Type B pancreatic cell (in vitro differentiated cells): ENCODE measurements at regions not wholly inside any gene's neighbourhood (a gene's known extent, or its start where the extent isn't known, plus 50 kb on each side); places are given as distances from the start of the nearest gene placed in this dataset.

Experiments used
- DNase-seq: peaks from one replicate; pipeline ENCODE4 v3.0.0; 2021; ENCODE audit warnings: mixed read lengths; ENCODE audit not compliant: unreplicated experiment; ENCODE audit errors: extremely low spot score
- H3K27ac Mint-ChIP-seq: 2 replicates; pipeline ENCODE4 v1.8.0; 2021; ENCODE audit warnings: mild to moderate bottlenecking, mixed read lengths
- H3K27me3 Mint-ChIP-seq: 2 replicates; pipeline ENCODE4 v1.8.0; 2021; ENCODE audit warnings: mixed read lengths
- H3K36me3 Mint-ChIP-seq: 2 replicates; pipeline ENCODE4 v1.8.0; 2021; ENCODE audit warnings: mixed read lengths
- H3K4me1 Mint-ChIP-seq: one replicate; pipeline ENCODE4 v1.8.0; 2021; ENCODE audit warnings: mixed read lengths; ENCODE audit not compliant: unreplicated experiment
- H3K4me3 Mint-ChIP-seq: 2 replicates; pipeline ENCODE4 v1.8.0; 2021; ENCODE audit warnings: mild to moderate bottlenecking, mixed read lengths
- H3K9me3 Mint-ChIP-seq: 2 replicates; pipeline ENCODE4 v1.8.0; 2021; ENCODE audit warnings: mixed read lengths
- TF ChIP-seq, protein P1 (sequence below): fragments of 200-600 bp; sonication (generic); conservative IDR thresholded peaks from 2 replicates; pipeline ENCODE4 v1.5.0; 2021; ENCODE audit warnings: antibody characterized with exemption, mild to moderate bottlenecking

DNA sequence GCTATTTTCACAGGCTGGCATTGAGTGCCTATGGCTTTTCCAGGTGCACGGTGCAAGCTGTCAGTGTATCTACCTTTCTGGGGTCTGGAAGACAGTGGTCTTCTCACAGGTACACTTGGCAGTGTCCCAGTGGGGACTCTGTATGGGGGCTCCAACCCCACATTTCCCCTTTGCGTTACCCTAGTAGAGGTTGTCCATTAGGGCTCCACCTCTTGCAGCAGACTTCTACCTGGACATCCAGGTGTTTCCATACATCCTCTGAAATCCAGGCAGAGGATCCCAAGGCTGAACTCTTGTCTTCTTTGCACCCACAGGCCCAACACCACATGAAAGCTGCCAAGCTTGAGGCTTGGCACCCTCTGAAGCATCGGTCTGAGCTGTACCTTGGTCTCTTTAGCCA is 735.7 kb upstream of the INTU start:
- no peaks in the 10 kb centered on the region for H3K27me3 Mint-ChIP-seq
- H3K36me3 Mint-ChIP-seq, result no peaks in the 10 kb centered on the region
- no peak for DNase-seq
- TF ChIP-seq, protein P1, sequence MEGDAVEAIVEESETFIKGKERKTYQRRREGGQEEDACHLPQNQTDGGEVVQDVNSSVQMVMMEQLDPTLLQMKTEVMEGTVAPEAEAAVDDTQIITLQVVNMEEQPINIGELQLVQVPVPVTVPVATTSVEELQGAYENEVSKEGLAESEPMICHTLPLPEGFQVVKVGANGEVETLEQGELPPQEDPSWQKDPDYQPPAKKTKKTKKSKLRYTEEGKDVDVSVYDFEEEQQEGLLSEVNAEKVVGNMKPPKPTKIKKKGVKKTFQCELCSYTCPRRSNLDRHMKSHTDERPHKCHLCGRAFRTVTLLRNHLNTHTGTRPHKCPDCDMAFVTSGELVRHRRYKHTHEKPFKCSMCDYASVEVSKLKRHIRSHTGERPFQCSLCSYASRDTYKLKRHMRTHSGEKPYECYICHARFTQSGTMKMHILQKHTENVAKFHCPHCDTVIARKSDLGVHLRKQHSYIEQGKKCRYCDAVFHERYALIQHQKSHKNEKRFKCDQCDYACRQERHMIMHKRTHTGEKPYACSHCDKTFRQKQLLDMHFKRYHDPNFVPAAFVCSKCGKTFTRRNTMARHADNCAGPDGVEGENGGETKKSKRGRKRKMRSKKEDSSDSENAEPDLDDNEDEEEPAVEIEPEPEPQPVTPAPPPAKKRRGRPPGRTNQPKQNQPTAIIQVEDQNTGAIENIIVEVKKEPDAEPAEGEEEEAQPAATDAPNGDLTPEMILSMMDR, result no peak
- H3K4me3 Mint-ChIP-seq, result no peak overlapping the region
- H3K9me3 Mint-ChIP-seq, result peaks cover 14% of the 10 kb centered on the region
- no peak overlapping the region for H3K27ac Mint-ChIP-seq
- H3K4me1 Mint-ChIP-seq, result no peaks in the 10 kb centered on the region

DNA sequence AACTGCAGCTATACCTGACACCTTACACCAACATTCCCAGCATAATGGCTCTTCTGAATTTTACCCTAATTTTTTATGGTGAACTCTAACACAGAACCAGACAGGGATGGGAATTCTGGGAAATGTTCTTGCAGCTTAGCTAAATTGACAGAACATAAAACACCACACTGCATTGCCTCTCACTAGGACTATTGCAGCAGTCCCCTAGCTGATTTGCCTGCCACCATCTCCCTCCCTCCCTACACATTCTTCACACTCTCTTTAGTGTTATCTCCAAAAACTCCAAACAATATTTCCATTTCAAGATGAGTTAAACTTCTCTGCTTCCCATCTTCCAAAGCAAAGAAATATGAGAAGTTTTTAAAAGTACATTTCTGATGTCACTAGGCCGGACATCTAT is 733.9 kb upstream of the INTU start:
- TF ChIP-seq, protein P1, result no peak
- Mint-ChIP-seq H3K9me3 (peaks cover 14% of the 10 kb centered on the region), H3K27ac (no peak overlapping the region), H3K4me3 (no peak overlapping the region), H3K27me3 (no peaks in the 10 kb centered on the region), H3K4me1 (no peaks in the 10 kb centered on the region), H3K36me3 (no peaks in the 10 kb centered on the region)
- DNase-seq, result no peak

DNA sequence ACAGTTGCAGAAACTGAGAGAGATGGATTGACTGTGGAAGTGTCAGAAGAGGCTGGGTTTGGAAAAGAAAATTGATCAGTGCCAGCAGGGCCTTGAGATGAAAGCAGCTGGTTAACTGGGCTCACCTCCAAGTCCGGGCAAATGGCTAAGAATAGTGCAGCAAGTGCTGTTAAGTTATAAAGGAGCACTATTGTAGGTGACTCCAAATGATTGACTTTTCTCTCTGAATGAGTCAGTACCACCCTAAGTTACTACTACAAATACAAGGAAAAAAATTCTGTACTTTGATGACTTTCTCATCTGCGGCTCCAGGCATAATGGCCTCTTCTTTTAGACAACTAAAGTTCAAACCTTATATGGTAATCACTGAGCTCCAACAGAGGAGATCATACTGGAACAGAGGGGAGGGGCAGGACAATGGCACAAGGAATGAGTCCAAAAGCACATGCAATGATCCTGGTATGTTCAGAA is 733.4 kb upstream of the INTU start:
- no peak overlapping the region for H3K4me3 Mint-ChIP-seq
- peaks cover 14% of the 10 kb centered on the region for H3K9me3 Mint-ChIP-seq
- no peak for DNase-seq
- H3K4me1 Mint-ChIP-seq, result no peaks in the 10 kb centered on the region
- no peak overlapping the region for H3K27ac Mint-ChIP-seq
- H3K27me3 Mint-ChIP-seq, result no peaks in the 10 kb centered on the region
- H3K36me3 Mint-ChIP-seq, result no peaks in the 10 kb centered on the region
- TF ChIP-seq, protein P1, result no peak

DNA sequence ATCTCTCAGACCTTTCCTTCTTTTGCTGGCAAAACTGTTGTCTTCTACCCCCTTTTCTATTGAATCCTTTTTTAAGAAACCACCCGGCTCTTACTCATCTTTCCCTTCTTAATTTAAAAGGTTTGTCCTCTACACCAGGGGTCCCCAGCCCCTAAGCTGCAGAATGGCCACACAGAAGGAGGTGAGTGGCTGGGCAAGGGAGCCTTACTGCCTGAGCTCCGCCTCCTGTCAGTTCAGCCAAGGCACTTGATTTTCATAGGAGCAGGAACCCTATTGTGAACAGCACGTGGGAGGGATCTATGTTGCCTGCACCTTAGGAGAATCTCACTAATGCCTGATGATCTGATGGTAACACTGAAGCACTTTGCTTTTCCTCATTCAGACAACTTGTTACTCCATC is 726.3 kb upstream of the INTU start:
- DNase-seq, result no peak
- TF ChIP-seq, protein P1, result no peak
- H3K36me3 Mint-ChIP-seq, result no peaks in the 10 kb centered on the region
- no peak overlapping the region for H3K4me3 Mint-ChIP-seq
- H3K27ac Mint-ChIP-seq, result no peak overlapping the region
- H3K27me3 Mint-ChIP-seq, result no peaks in the 10 kb centered on the region
- no peaks in the 10 kb centered on the region for H3K9me3 Mint-ChIP-seq
- no peaks in the 10 kb centered on the region for H3K4me1 Mint-ChIP-seq

DNA sequence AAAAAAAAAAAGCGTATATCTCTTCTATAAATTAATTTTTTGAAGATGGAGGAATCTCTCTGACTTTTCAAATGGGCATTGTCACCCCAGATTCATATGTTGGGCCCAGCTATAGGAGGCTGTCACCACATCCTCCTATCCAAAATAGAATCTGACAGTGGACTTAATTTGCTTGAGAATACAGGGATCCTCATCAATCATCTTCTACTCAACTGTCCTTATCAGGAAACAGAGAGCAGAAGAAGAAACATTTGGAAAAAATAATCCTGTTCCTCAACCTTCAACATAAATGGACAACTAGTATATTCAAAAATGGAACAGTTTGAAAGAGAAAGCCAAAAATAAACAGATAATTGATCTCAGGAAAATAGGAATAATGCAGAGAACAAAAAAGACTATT is 725.4 kb upstream of the INTU start:
- Mint-ChIP-seq H3K27ac (no peak overlapping the region), H3K4me1 (no peaks in the 10 kb centered on the region), H3K4me3 (no peak overlapping the region), H3K27me3 (no peaks in the 10 kb centered on the region), H3K36me3 (no peaks in the 10 kb centered on the region), H3K9me3 (peaks cover 4% of the 10 kb centered on the region)
- DNase-seq, result no peak
- TF ChIP-seq, protein P1, result no peak

DNA sequence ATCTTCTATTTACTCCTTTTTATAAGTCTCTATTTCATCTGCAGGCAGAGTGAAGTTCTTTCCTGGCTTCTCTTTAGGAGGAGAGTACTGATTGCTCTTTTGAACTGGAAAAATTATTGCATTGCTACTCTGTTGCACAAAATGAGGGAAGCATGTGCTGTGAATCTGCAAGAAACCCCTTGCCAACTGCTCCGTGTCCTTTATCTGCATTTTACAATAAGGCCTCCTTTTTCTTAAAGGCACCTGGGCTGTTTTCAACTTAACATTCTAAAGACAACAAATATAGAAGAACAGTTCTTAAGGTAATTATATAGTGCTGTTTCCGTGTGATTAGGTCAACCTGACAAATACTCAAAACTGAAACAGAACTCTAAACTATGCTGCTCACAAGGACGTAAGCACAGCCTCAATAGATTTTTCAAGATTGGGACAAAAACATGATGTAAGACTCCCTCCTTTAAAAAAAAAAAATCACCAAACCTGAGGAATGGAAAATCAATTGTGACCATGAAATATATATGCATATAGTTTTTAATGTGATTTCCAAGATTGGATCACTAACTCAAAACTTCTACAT is 716.6 kb upstream of the INTU start:
- TF ChIP-seq, protein P1, result no peak
- Mint-ChIP-seq H3K27ac (no peak overlapping the region), H3K4me1 (peaks cover 7% of the 10 kb centered on the region)

More for the DNA sequence above, 716.6 kb upstream of the INTU start:
- DNase-seq, result no peak
- H3K36me3 Mint-ChIP-seq, result no peaks in the 10 kb centered on the region
- H3K4me3 Mint-ChIP-seq, result no peak overlapping the region
- no peaks in the 10 kb centered on the region for H3K27me3 Mint-ChIP-seq
- H3K9me3 Mint-ChIP-seq, result peaks cover 15% of the 10 kb centered on the region
